ENCODE measurements at regions not wholly inside any gene's neighbourhood (a gene's known extent, or its start where the extent isn't known, plus 50 kb on each side); places are given as distances from the start of the nearest gene placed in this dataset.

DNA sequence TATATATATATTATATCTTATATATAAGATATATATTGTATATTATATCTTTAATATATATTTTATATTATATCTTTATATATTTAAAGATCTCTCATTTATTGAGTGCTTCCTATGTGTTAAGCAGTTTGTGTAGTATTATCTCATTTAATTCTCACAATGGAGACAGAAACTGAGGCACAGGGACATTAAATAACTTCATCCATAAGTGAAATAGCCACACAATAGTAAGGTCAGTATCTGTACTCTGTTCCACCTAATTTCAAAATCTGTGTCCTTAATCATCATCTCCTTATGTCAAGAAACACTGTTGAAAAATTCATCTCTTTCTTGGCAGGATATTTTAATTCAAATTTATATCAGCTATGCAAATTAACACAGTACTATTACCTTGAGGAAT lies 52.8 kb upstream of the CD302 start:
- POLR2A ChIA-PET = no interaction called here

DNA sequence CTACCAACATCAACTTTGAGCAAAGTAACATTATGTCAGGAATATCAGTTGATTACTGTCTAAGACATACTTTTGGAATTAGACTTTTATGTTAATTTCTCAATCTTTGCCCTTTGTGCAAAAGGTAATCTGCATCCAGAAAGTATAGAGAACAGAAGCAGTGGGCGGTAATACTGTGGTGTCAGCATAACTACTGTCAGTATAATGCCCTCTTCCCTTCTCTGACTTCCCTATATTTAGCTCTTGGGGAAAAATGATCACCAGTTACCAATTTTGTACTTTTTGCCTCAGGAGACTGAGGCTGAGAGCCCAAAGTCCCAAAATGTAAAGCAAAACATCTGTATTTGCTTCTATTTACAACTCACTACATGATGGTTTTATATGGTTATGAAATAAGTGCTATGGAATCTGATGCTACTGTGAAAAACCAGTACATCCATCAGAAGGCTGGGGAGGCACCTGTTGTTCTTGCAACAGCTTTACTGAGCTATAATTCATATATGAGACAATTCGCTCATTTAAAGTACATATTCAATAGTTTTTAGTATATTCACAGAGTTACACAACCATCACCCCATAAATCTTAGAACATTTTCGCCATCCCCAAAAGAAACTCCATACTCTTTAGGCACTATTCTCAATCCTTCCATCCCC lies 51.3 kb upstream of the CD302 start:
- CTCF ChIA-PET = no interaction called here
- POLR2A ChIA-PET = no interaction called here
- Histone ChIP-seq H3K27me3 (ENCODE audit: control insufficient read depth, insufficient read depth, low read length) (no peaks in the 10 kb centered on the region), H3K36me3 (ENCODE audit: control insufficient read depth, insufficient read depth, low read length) (no peaks in the 10 kb centered on the region), H3K4me3 (ENCODE audit: low read depth, low read length) (no peak overlapping the region)
- TF ChIP-seq, protein P1, sequence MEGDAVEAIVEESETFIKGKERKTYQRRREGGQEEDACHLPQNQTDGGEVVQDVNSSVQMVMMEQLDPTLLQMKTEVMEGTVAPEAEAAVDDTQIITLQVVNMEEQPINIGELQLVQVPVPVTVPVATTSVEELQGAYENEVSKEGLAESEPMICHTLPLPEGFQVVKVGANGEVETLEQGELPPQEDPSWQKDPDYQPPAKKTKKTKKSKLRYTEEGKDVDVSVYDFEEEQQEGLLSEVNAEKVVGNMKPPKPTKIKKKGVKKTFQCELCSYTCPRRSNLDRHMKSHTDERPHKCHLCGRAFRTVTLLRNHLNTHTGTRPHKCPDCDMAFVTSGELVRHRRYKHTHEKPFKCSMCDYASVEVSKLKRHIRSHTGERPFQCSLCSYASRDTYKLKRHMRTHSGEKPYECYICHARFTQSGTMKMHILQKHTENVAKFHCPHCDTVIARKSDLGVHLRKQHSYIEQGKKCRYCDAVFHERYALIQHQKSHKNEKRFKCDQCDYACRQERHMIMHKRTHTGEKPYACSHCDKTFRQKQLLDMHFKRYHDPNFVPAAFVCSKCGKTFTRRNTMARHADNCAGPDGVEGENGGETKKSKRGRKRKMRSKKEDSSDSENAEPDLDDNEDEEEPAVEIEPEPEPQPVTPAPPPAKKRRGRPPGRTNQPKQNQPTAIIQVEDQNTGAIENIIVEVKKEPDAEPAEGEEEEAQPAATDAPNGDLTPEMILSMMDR (IDR thresholded peaks at IDR 0.05; ENCODE audit: insufficient read depth, low read depth, low read length) = no peak
- DNase-seq (ENCODE audit: low read depth) = no peak

More for the DNA sequence above, 52.8 kb upstream of the CD302 start:
- TF ChIP-seq, protein P1 (IDR thresholded peaks at IDR 0.05; ENCODE audit: insufficient read depth, low read depth, low read length) = no peak
- Histone ChIP-seq H3K27me3 (ENCODE audit: control insufficient read depth, insufficient read depth, low read length) (no peaks in the 10 kb centered on the region), H3K36me3 (ENCODE audit: control insufficient read depth, insufficient read depth, low read length) (no peaks in the 10 kb centered on the region), H3K4me3 (ENCODE audit: low read depth, low read length) (no peak overlapping the region)
- CTCF ChIA-PET = interaction anchor here (1.5 kb wide), 1 partner anchor 20 kb away, joined by 3 read pairs; no protein-coding TSS in a partner anchor
- no peak for DNase-seq (ENCODE audit: low read depth)
